A673 (cell line): ENCODE measurements at regions not wholly inside any gene's neighbourhood (a gene's known extent, or its start where the extent isn't known, plus 50 kb on each side); places are given as distances from the start of the nearest gene placed in this dataset.

ENCODE experiments used
- BruUV-seq: library from RNA; stranded (reverse); fragments of 400-500 nt; replicated peaks from 2 replicates; lab custom pipeline; 2021; lab: Mats Ljungman, UMichigan
- CTCF ChIA-PET: fragments of 300-600 bp; sonication (Branson Sonifier 250); formaldehyde crosslinking; loops from one replicate; lab custom pipeline; 2022; ENCODE audit warnings: antibody characterized with exemption; lab: Charles Lee
- POLR2A ChIA-PET: fragments of 300-600 bp; sonication (Branson Sonifier 250); formaldehyde crosslinking; loops from one replicate; lab custom pipeline; 2022; ENCODE audit warnings: antibody characterized with exemption; ENCODE audit not compliant: low non-redundant PET; lab: Charles Lee
- DNase-seq: peaks from one replicate; pipeline ENCODE4 v3.0.0-alpha.2; 2015; ENCODE audit warnings: low spot score
- H3K27ac ChIP-seq: fragments of 200-600 bp; sonication (generic); 2 replicates; pipeline ENCODE4 v1.5.1; 2016; ENCODE audit warnings: mixed run types, low read depth, mild to moderate bottlenecking, mixed read lengths, antibody characterized with exemption, low read length; ENCODE audit not compliant: poor library complexity, severe bottlenecking
- H3K27me3 ChIP-seq: fragments of 200-600 bp; sonication (generic); replicated peaks from 2 replicates; pipeline ENCODE4 v1.6.1; 2017; ENCODE audit warnings: mixed run types, low read depth, mild to moderate bottlenecking, mixed read lengths, antibody characterized with exemption, low read length; ENCODE audit not compliant: insufficient read depth, poor library complexity
- H3K36me3 ChIP-seq: fragments of 200-600 bp; sonication (generic); 2 replicates; pipeline ENCODE4 v1.6.1; 2016; ENCODE audit warnings: mixed run types, mild to moderate bottlenecking, mixed read lengths, antibody characterized with exemption, low read length; ENCODE audit not compliant: insufficient read depth, poor library complexity, severe bottlenecking
- H3K4me1 ChIP-seq: fragments of 200-600 bp; sonication (generic); 2 replicates; pipeline ENCODE4 v1.6.1; 2017; ENCODE audit warnings: mixed run types, mild to moderate bottlenecking, mixed read lengths, antibody characterized with exemption, low read length; ENCODE audit not compliant: insufficient read depth, poor library complexity, severe bottlenecking
- H3K4me3 ChIP-seq: fragments of 200-600 bp; sonication (generic); 2 replicates; pipeline ENCODE4 v1.5.1; 2016; ENCODE audit warnings: low read depth, mixed run types, mild to moderate bottlenecking, mixed read lengths, low read length; ENCODE audit not compliant: poor library complexity, severe bottlenecking
- H3K9me3 ChIP-seq: fragments of 200-600 bp; sonication (generic); 2 replicates; pipeline ENCODE4 v1.6.1; 2016; ENCODE audit warnings: mixed run types, low read depth, mild to moderate bottlenecking, mixed read lengths, antibody characterized with exemption, low read length; ENCODE audit not compliant: poor library complexity, severe bottlenecking
- EZH2 ChIP-seq: fragments of 200-600 bp; sonication (generic); IDR thresholded peaks from 2 replicates; pipeline ENCODE4 v1.6.1; 2017; ENCODE audit warnings: borderline replicate concordance, low read depth, mild to moderate bottlenecking, mixed read lengths, antibody characterized with exemption, low read length; ENCODE audit not compliant: poor library complexity, severe bottlenecking
- intact Hi-C: fragments of 100-400 bp; cut with micrococcal nuclease; formaldehyde crosslinking; loops from one replicate; pipeline ENCODE4 v1.10.0; 2022; ENCODE audit not compliant: unreplicated experiment
- TF ChIP-seq, protein P1 (sequence below): fragments of 300-800, 200-600 bp; sonication (generic); conservative IDR thresholded peaks from 2 replicates; pipeline ENCODE4 v1.5.1; 2017; ENCODE audit warnings: low read depth, mild to moderate bottlenecking, antibody characterized with exemption, low read length, moderate library complexity, mixed read lengths

DNA sequence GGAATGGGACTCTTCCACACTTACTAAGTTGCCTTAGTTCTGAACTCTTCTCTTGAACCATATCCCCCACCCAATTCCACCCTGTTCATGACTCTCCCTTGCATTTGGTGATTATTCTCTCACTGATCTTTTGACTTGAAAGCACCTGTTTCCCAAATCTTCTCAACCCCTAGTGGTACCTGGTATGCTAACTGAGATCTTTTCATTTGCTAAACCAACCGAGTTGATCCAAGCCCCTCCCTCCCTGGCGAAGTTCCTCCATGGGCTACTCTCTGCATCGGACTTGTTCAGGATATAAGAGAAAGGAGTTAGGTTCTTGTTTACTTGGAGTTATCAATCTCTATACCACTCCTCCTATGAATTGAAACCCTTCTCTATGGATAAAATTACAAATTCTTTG, 593.5 kb downstream of the BCL11A start:
- intact Hi-C loops, result no loop called here
- TF ChIP-seq EZH2, result no peak
- TF ChIP-seq, protein P1, sequence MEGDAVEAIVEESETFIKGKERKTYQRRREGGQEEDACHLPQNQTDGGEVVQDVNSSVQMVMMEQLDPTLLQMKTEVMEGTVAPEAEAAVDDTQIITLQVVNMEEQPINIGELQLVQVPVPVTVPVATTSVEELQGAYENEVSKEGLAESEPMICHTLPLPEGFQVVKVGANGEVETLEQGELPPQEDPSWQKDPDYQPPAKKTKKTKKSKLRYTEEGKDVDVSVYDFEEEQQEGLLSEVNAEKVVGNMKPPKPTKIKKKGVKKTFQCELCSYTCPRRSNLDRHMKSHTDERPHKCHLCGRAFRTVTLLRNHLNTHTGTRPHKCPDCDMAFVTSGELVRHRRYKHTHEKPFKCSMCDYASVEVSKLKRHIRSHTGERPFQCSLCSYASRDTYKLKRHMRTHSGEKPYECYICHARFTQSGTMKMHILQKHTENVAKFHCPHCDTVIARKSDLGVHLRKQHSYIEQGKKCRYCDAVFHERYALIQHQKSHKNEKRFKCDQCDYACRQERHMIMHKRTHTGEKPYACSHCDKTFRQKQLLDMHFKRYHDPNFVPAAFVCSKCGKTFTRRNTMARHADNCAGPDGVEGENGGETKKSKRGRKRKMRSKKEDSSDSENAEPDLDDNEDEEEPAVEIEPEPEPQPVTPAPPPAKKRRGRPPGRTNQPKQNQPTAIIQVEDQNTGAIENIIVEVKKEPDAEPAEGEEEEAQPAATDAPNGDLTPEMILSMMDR, result no peak
- Histone ChIP-seq H3K4me1 (no peaks in the 10 kb centered on the region), H3K4me3 (no peak overlapping the region), H3K9me3 (no peaks in the 10 kb centered on the region), H3K27me3 (peaks cover 2% of the 10 kb centered on the region), H3K27ac (no peak overlapping the region), H3K36me3 (no peaks in the 10 kb centered on the region)
- CTCF ChIA-PET, result no interaction called here
- POLR2A ChIA-PET, result no interaction called here
- no peak for DNase-seq
- BruUV-seq, result no TSS peak

DNA sequence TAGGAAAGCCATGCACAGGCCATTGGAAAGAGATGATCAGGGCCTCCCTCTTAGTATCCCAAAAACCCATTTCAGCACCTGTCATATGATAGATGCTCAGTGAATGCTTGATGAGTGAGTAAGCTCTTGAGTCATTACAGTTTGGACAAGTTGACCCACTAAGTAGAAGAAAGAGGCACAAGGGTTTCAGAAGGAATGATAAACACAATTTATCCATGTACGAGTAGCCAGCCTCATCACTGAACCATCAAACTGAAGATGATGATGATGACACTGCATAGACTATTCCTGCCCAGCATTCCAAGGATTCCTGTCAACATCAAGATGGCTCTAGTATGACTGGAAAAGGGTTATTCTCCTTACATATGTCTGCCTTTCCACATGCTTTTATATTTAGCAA, 596.0 kb downstream of the BCL11A start:
- POLR2A ChIA-PET, result no interaction called here
- H3K9me3 ChIP-seq, result no peaks in the 10 kb centered on the region
- intact Hi-C loops, result no loop called here
- no peak overlapping the region for H3K27ac ChIP-seq
- H3K27me3 ChIP-seq, result peaks cover 19% of the 10 kb centered on the region
- DNase-seq, result no peak
- TF ChIP-seq EZH2, result no peak
- TF ChIP-seq, protein P1, result no peak
- no peaks in the 10 kb centered on the region for H3K36me3 ChIP-seq
- no peak overlapping the region for H3K4me3 ChIP-seq
- CTCF ChIA-PET, result no interaction called here
- no TSS peak for BruUV-seq
- no peaks in the 10 kb centered on the region for H3K4me1 ChIP-seq

DNA sequence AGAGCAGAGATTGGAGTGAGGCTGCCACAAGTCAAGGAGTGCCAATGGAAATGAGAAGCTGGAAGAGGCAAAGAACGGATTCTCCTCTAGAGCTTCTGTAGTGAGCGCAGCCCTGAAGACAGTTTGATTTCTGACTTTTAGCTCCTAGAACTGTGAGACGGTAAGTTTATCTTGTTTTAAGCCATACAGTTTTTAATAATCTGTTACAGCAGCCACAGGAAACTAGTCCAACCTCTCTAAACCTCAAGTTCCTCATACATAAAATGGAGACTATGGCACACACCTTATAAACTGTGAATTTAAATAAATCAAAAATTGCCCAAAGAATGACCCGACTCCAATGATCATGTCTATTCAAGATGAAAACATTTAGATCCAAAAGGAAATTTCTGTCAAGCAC, 596.5 kb downstream of the BCL11A start:
- Histone ChIP-seq H3K27ac (no peak overlapping the region), H3K4me3 (no peak overlapping the region), H3K36me3 (no peaks in the 10 kb centered on the region), H3K9me3 (no peaks in the 10 kb centered on the region), H3K27me3 (peaks cover 22% of the 10 kb centered on the region), H3K4me1 (no peaks in the 10 kb centered on the region)
- BruUV-seq, result no TSS peak
- DNase-seq, result no peak
- TF ChIP-seq, protein P1, result no peak
- no peak for TF ChIP-seq EZH2
- CTCF ChIA-PET, result no interaction called here
- intact Hi-C loops, result no loop called here
- POLR2A ChIA-PET, result no interaction called here
